ENCODE measurements at regions not wholly inside any gene's neighbourhood (a gene's known extent, or its start where the extent isn't known, plus 50 kb on each side); places are given as distances from the start of the nearest gene placed in this dataset.
"Not testable (repeated sequence)": the region's sequence is repeated elsewhere in the genome, so short reads cannot be mapped to it uniquely, and the experiment has no call there.

GRCh38 chr12:88361493-88361892, 218.8 kb downstream of the KITLG start:
- Histone ChIP-seq H3K36me3 (replicated peaks in 1 of 2) (no peaks in the 10 kb centered on the region), H3K27ac (no peak overlapping the region), H3K4me3 (no peak overlapping the region), H3K9me3 (replicated peaks in 1 of 3) (no peaks in the 10 kb centered on the region), H3K27me3 (no peaks in the 10 kb centered on the region), H3K4me1 (replicated peaks in 1 of 2) (peaks cover 5 to 8% of the 10 kb centered on the region in 2 donors)
- TF ChIP-seq CTCF (IDR thresholded peaks at IDR 0.05) (no peak), POLR2A (IDR thresholded peaks at IDR 0.05) (no peak)
- DNase-seq, result no peak
- intact Hi-C loops (cut with DNase I), result no loop called here

- 28 to 36% (median 32%) methylated on average over 2 of the region's 2 CpGs for WGBS, 4 donors
- H3K27ac ChIP-seq, result no peak overlapping the region
Measured at GRCh38 chr12:88362439-88362838, 217.8 kb downstream of the KITLG start.

GRCh38 chr12:88365403-88365802, 214.9 kb downstream of the KITLG start:
- no peak for DNase-seq
- no peak overlapping the region for H3K27ac ChIP-seq
- H3K36me3 ChIP-seq (replicated peaks in 1 of 2), result no peaks in the 10 kb centered on the region
- H3K4me3 ChIP-seq, result no peak overlapping the region
- WGBS, 4 donors, result 69 to 80% (median 77%) methylated on average over 3 of the region's 3 CpGs
- intact Hi-C loops (cut with DNase I), result no loop called here
- H3K27me3 ChIP-seq, result no peaks in the 10 kb centered on the region
- TF ChIP-seq POLR2A (IDR thresholded peaks at IDR 0.05), result no peak
- H3K9me3 ChIP-seq (replicated peaks in 1 of 3), result no peaks in the 10 kb centered on the region
- H3K4me1 ChIP-seq (replicated peaks in 1 of 2), result peaks cover 5 to 8% of the 10 kb centered on the region in 2 donors

More at GRCh38 chr12:88362439-88362838, 217.8 kb downstream of the KITLG start:
- Histone ChIP-seq H3K27me3 (no peaks in the 10 kb centered on the region), H3K36me3 (replicated peaks in 1 of 2) (no peaks in the 10 kb centered on the region), H3K9me3 (replicated peaks in 1 of 3) (no peaks in the 10 kb centered on the region), H3K4me3 (no peak overlapping the region), H3K4me1 (replicated peaks in 1 of 2) (peaks cover 5 to 8% of the 10 kb centered on the region in 2 donors)
- peak in 1 of 7 donors; percentile 26 for DNase-seq
- intact Hi-C loops (cut with DNase I), result no loop called here
- TF ChIP-seq CTCF (IDR thresholded peaks at IDR 0.05) (no peak), POLR2A (IDR thresholded peaks at IDR 0.05) (no peak)

DNA sequence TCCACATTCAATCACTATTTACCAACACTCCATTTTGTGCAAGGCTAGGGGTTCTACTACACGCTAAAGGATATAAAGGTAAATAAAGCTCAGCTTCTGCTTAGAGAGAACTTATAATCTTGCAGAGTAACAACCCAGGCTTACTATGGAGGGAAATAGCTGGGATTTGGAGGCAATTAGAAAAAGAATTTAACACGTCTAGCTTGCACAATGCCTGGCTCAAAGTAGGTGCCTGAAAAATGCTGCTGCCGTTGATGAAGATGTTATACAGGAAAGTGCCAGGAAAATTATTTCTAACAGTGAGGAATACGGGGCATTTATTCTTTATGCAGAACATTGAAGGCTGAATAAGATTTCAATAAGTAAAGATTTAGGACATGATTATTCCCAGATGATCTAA, 214.2 kb downstream of the KITLG start:
- 88 to 92% (median 90%) methylated on average over 4 of the region's 4 CpGs for WGBS, 4 donors
- Histone ChIP-seq H3K27ac (no peak overlapping the region), H3K27me3 (no peaks in the 10 kb centered on the region), H3K36me3 (replicated peaks in 1 of 2) (no peaks in the 10 kb centered on the region), H3K9me3 (replicated peaks in 1 of 3) (no peaks in the 10 kb centered on the region), H3K4me1 (replicated peaks in 1 of 2) (peaks cover 5 to 8% of the 10 kb centered on the region in 2 donors), H3K4me3 (no peak overlapping the region)
- DNase-seq, result no peak
- intact Hi-C loops (cut with DNase I), result no loop called here
- TF ChIP-seq CTCF (IDR thresholded peaks at IDR 0.05) (no peak), POLR2A (IDR thresholded peaks at IDR 0.05) (no peak)

DNA sequence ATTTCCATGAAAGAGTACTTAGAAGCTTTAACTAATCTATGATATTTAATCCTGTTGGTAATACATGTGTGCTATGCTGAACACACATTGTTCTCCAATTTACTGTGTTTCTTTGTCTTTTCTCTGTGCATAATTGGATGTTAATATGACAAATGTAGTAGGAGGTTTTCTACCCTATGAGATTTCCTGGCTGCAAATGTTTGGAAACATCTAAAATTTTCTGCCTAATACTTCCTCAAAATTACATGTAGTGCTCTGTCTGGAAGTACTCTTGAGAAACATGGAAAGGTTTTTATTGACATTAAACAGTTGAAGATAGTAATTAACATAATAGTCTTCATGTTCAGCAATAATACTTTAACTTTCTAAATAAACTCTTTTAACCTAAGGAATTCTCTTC, 213.0 kb downstream of the KITLG start:
- H3K4me1 ChIP-seq (replicated peaks in 1 of 2), result peaks cover 5 to 8% of the 10 kb centered on the region in 2 donors
- no peak for DNase-seq
- no peaks in the 10 kb centered on the region for H3K27me3 ChIP-seq
- H3K9me3 ChIP-seq (replicated peaks in 1 of 3), result no peaks in the 10 kb centered on the region
- H3K36me3 ChIP-seq (replicated peaks in 1 of 2), result no peaks in the 10 kb centered on the region
- no peak overlapping the region for H3K27ac ChIP-seq
- TF ChIP-seq CTCF (IDR thresholded peaks at IDR 0.05) (no peak), POLR2A (IDR thresholded peaks at IDR 0.05) (no peak)
- no peak overlapping the region for H3K4me3 ChIP-seq
- intact Hi-C loops (cut with DNase I), result no loop called here

GRCh38 chr12:88368077-88368476, 212.2 kb downstream of the KITLG start:
- 82 to 93% (median 89%) methylated on average over 5 of the region's 5 CpGs for WGBS, 4 donors

More at GRCh38 chr12:88368077-88368476, 212.2 kb downstream of the KITLG start:
- H3K27me3 ChIP-seq; H3K9me3 ChIP-seq (replicated peaks in 1 of 3); H3K4me1 ChIP-seq (replicated peaks in 1 of 2); intact Hi-C loops (cut with DNase I); DNase-seq; H3K4me3 ChIP-seq; H3K36me3 ChIP-seq (replicated peaks in 1 of 2); H3K27ac ChIP-seq: not testable (repeated sequence)

Data from adrenal gland (tissue), 9 donors.